Stimulated activated naive CD8-positive, alpha-beta T cell treated with anti-CD3 and anti-CD28 coated beads, Interleukin-15, amount 100 ng/mL, for 72 hours (primary cell): ENCODE measurements at regions not wholly inside any gene's neighbourhood (a gene's known extent, or its start where the extent isn't known, plus 50 kb on each side); places are given as distances from the start of the nearest gene placed in this dataset.

Source experiments
- ATAC-seq: fragments of 150-1000 bp; cut with Tn5 transposase; 2 replicates; pipeline ENCODE4 v1.10.0; 2021; ENCODE audit warnings: mild to moderate bottlenecking, moderate library complexity
- DNase-seq, 2 donors: peaks; one replicate each; pipeline ENCODE4 v3.0.0; 2021 to 2022
- H3K27ac Mint-ChIP-seq, 2 donors: one replicate each; pipeline ENCODE4 v1.8.0; 2022; ENCODE audit warnings: mild to moderate bottlenecking in 2 of 2, mixed read lengths in 2 of 2, moderate library complexity in 2 of 2
- H3K27me3 Mint-ChIP-seq: one replicate; pipeline ENCODE4 v1.8.0; 2022; ENCODE audit warnings: mixed read lengths
- H3K4me1 Mint-ChIP-seq: one replicate; pipeline ENCODE4 v1.8.0; 2022; ENCODE audit warnings: mild to moderate bottlenecking, mixed read lengths
- H3K4me3 Mint-ChIP-seq, 2 donors: one replicate each; pipeline ENCODE4 v1.8.0; 2022; ENCODE audit warnings: mild to moderate bottlenecking in 2 of 2, mixed read lengths in 2 of 2, moderate library complexity in 1 of 2
- H3K9me3 Mint-ChIP-seq, 2 donors: one replicate each; pipeline ENCODE4 v1.8.0; 2022; ENCODE audit warnings: mixed read lengths in 2 of 2

DNA sequence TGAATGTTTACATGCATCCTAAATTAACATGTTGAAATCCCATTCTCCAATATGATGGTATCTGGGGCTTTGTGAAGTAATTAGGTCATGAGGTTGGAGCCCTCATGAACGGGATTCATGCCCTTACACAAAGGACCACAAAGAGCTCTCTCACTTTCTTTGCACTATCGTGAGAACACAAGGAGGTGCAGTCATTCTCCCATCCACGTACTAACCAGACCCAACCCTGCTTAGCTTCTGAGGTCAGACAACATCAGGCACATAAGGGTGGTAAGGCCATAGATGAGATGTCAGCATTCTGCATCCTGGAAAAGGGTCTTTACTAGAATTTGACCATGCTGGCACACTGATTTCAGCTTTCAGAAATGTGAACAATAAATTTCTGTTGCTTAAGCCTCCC lies 1211.9 kb upstream of the MIR17HG start:
- Mint-ChIP-seq H3K9me3 (no peaks in the 10 kb centered on the region), H3K4me3 (no peak overlapping the region), H3K27ac (no peak overlapping the region), H3K27me3 (no peaks in the 10 kb centered on the region), H3K4me1 (no peaks in the 10 kb centered on the region)
- ATAC-seq, result no peak
- no peak for DNase-seq

DNA sequence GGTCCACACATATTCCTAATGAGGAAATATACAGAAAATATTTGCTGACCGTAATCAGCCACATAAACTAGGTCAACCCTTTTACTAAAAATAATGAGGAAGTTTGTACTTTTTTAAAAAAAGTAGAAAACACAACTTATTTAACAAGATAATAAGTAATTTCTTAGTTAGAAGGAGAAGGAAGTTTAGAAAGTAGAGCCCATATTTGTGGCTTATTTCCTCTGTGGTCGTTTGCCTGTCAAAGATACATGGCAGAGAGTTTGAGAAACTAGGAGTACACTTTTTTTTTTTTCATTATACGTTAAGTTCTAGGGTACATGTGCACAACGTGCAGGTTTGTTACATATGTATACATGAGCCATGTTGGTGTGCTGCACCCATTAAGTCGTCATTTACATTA lies 1205.2 kb upstream of the MIR17HG start:
- Mint-ChIP-seq H3K27ac (no peak overlapping the region), H3K27me3 (no peaks in the 10 kb centered on the region), H3K4me1 (no peaks in the 10 kb centered on the region), H3K4me3 (no peak overlapping the region), H3K9me3 (no peaks in the 10 kb centered on the region)
- no peak for DNase-seq
- no peak for ATAC-seq

DNA sequence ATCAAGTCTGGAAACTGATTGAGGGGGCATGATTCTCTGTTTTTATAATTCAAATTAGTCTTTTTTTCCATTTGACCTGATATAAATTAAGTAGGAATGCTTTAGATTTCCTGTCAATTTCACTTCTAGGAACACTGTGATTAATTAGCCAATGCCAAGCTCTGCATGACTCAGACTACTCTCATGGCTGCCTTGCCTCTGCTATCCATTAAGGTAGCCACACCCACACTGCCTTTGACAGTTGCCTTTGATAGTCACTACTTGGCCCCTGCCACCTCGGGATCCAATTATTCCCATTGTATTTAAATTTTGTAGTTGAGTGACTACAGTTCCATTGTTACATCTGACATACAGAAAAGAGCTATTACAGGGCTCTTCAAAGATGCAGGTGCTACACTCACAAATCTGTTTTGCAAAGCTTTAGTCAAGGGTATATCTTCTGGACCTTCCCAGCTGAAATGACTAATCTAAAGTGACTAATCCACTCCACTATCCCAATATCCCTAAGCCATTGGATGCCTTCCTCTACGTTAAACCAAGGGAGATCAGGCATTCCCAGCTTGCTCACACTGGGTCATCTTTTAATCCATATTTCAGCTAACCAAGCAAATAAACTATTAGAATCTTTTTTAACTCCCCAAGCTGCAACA lies 1193.1 kb upstream of the MIR17HG start:
- Mint-ChIP-seq H3K4me3 (no peak overlapping the region), H3K27me3 (no peaks in the 10 kb centered on the region), H3K27ac (no peak overlapping the region), H3K9me3 (peaks cover 10 to 15% of the 10 kb centered on the region in 2 donors), H3K4me1 (no peaks in the 10 kb centered on the region)
- no peak for ATAC-seq
- DNase-seq, result no peak

DNA sequence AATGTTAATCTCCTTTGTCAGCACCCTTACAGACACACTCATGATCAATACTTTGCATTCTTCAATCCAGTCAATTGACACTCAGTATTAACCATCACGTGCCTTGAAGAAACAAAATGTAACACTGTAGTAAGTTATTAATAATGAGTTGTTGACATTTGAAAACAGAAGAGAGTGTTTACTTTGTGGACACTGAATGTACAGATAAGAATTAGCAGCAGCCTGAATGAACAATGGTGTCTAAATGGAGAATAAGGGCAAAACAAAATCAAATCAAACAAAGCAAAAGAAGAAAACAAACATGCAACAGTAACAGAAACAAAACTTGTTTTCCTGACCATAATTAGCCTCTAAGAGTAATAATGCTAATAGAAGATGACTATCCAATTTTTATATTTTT lies 1191.1 kb upstream of the MIR17HG start:
- Mint-ChIP-seq H3K9me3 (peaks cover 7 to 10% of the 10 kb centered on the region in 2 donors), H3K27ac (no peak overlapping the region), H3K4me1 (no peaks in the 10 kb centered on the region), H3K27me3 (no peaks in the 10 kb centered on the region), H3K4me3 (no peak overlapping the region)
- DNase-seq (no peak), ATAC-seq (no peak)

DNA sequence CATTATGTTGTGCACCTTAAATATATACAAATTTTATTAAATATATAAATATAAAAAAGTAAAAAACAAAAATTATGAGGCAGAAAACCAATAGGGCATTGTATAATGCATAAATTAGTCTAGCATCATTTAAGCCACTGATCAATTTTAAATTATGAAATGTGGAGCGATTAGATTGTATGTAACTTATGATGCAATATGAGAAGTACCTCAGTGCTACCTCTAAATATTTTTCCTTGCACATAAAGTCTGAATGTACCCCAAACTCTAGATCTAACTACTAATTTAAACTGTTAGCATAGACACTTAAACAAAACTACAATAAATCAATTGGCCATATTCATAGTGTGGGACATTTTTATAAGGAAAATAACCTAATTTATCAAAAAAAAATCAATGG lies 1178.5 kb upstream of the MIR17HG start:
- peaks cover 7 to 17% of the 10 kb centered on the region in 2 donors for H3K9me3 Mint-ChIP-seq
- ATAC-seq (no peak), DNase-seq (no peak)
- H3K4me1 Mint-ChIP-seq, result no peaks in the 10 kb centered on the region
- H3K4me3 Mint-ChIP-seq, result no peak overlapping the region
- H3K27me3 Mint-ChIP-seq, result no peaks in the 10 kb centered on the region
- H3K27ac Mint-ChIP-seq, result no peak overlapping the region

DNA sequence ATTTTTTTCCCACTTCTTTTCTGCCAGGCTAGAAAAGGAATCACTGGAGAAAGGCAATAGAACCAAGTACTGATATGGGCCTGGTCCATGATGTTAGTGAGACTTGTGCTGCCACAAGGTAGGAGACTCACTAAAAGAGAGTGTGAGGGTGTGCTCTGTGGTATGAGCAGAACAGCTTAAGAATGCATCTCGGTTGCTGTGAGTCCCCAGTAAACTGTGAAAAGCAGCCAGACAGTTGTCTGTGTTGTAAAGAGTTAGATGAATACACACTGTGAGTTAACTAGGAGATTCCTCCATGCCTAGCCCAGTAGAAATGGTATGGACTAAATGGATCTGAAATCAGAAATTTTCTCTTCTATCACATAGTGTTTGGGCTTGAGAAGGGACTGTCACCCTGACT lies 1177.3 kb upstream of the MIR17HG start:
- Mint-ChIP-seq H3K27ac (no peak overlapping the region), H3K4me3 (no peak overlapping the region), H3K9me3 (peaks cover 7 to 13% of the 10 kb centered on the region in 2 donors), H3K27me3 (no peaks in the 10 kb centered on the region), H3K4me1 (no peaks in the 10 kb centered on the region)
- ATAC-seq, result no peak
- DNase-seq, result no peak

DNA sequence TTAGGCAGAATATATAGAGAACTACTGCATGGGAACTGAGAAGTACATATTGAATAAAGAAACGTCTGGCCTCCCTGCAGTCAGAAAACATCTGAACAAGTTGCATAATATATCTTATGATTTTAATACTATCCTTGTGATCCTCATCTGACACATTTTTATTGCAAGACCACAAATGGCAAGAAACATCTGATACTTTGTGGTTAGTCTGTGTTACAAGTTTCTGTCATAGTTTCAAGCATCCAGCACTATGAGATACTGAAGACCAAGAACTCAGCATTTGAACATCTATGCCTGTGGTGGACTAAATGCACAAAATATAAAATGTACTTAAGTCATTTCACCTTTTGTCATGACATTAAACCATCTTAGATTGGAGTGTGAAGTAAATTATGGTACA lies 1175.8 kb upstream of the MIR17HG start:
- H3K27me3 Mint-ChIP-seq, result no peaks in the 10 kb centered on the region
- no peak for ATAC-seq
- H3K27ac Mint-ChIP-seq, result no peak overlapping the region
- no peak overlapping the region for H3K4me3 Mint-ChIP-seq
- no peak for DNase-seq
- H3K4me1 Mint-ChIP-seq, result no peaks in the 10 kb centered on the region
- H3K9me3 Mint-ChIP-seq, result peaks cover 7 to 14% of the 10 kb centered on the region in 2 donors

DNA sequence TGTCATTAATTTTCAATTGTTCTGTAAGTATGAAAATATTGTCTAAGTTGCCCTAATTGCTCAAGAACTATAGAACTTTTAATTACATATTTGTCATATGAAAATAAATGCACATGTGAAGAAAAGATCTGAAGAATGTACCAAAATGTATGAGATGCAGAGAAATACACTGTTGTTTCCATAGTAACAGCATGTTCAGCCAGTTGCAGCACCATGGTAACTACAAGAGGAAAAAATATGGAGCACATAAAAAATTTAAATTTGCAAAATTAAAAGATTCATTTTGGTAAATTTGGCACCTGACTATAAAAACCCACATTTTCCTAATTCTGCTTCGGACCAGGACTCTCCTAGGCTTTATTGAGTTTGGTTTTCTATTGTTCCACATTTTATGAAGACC lies 1170.0 kb upstream of the MIR17HG start:
- Mint-ChIP-seq H3K4me3 (no peak overlapping the region), H3K4me1 (no peaks in the 10 kb centered on the region), H3K27me3 (no peaks in the 10 kb centered on the region), H3K9me3 (peaks cover 0 to 7% of the 10 kb centered on the region in 2 donors), H3K27ac (no peak overlapping the region)
- ATAC-seq (no peak), DNase-seq (no peak)

DNA sequence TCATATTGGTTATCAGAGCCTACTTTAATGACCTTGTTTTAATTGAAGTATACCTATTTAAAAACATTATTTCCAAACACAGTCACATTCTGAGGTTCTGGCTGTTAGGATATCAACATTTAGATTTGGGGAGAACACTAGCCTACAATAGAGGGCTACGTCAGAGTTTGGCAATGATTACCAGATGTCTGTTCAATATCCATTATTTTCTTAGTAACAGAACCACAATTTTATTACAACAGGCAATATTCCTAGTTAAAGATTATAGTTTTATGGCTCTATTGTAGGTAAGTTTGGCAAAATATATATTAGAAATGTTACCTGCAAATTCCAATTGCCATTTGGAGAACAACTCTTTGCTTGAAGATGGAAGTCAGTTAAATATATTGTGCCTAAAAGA lies 1163.1 kb upstream of the MIR17HG start:
- ATAC-seq (no peak), DNase-seq (no peak)
- Mint-ChIP-seq H3K4me1 (no peaks in the 10 kb centered on the region), H3K27ac (no peak overlapping the region), H3K27me3 (no peaks in the 10 kb centered on the region), H3K9me3 (peaks cover 0 to 6% of the 10 kb centered on the region in 2 donors), H3K4me3 (no peak overlapping the region)

DNA sequence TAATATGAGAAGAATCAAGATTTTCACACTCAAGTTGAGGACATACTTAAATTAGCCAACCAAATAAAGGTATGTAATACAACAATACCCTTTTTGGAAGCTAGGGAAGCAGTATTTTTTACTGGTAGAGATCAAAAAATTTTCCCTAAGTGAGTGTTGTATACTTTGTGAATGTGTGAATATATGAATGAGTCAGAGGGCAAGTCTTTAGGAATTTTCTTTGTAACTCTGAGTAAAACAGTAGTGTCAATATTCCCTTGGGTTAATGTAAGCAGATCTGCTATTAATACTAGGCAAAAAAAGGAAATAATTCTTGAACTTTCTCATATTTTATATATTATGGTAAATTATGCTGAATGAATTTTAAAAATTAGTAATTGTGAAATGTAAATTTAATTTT lies 1161.8 kb upstream of the MIR17HG start:
- no peak overlapping the region for H3K4me3 Mint-ChIP-seq
- H3K9me3 Mint-ChIP-seq, result peaks cover 0 to 6% of the 10 kb centered on the region in 2 donors
- H3K4me1 Mint-ChIP-seq, result no peaks in the 10 kb centered on the region
- ATAC-seq (no peak), DNase-seq (no peak)
- H3K27ac Mint-ChIP-seq, result no peak overlapping the region
- H3K27me3 Mint-ChIP-seq, result no peaks in the 10 kb centered on the region

DNA sequence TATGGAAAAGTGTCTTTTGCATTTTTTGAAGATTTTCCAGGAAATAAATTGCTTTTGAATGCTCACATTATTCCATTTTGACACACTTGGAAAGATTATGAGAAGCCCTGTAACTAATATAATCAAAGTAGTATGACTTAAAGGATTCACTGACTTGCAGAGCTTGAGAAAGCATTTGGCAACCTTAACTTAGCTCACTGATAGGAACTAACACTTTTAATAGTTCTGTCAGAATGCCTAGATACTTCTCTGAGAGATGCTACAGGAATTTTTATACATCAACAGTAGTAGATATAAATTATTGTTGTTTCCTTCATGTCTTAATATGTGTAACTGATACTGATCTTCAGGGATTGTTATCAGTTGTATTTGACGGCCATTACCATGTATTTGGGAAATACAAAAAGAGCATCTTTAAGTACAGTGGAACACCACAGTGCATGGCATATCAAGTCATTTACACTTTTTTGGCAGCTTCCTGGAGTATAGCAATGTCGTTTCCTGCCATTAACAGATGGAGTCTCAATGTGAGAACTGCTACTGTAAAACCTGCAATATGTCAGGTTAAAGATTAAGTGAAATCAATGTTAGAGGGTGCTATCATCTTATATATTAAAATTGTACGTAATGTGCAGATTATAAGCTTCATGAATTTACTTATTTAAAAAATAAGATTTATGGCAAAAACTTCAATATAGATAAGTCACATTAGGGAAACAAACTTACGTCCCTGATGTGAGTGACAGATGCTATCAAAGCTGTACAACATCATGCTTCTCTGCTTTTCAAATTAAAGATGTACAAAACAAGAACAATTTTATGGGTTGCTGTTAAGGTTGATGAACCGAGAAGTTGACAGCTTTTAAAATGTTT lies 1159.8 kb upstream of the MIR17HG start:
- Mint-ChIP-seq H3K27ac (no peak overlapping the region), H3K4me3 (no peak overlapping the region), H3K4me1 (no peaks in the 10 kb centered on the region), H3K27me3 (no peaks in the 10 kb centered on the region), H3K9me3 (peaks cover 0 to 6% of the 10 kb centered on the region in 2 donors)
- no peak for ATAC-seq
- no peak for DNase-seq

DNA sequence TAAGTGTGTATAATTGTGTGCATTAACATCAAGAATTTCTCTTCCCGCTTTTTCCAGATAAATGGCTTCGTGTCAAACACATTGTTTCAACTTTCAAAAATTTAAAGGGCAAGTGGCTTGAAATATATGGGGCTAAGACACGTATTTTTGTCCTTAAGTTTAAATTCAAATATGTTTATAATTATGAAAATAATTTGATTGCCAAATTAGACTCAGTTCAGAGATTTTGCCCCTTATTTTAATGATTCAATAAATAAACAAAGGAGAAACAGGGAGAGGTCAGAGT lies 1159.2 kb upstream of the MIR17HG start:
- ATAC-seq (no peak), DNase-seq (no peak)
- no peak overlapping the region for H3K27ac Mint-ChIP-seq
- H3K27me3 Mint-ChIP-seq, result no peaks in the 10 kb centered on the region
- peaks cover 0 to 6% of the 10 kb centered on the region in 2 donors for H3K9me3 Mint-ChIP-seq
- no peak overlapping the region for H3K4me3 Mint-ChIP-seq
- H3K4me1 Mint-ChIP-seq, result no peaks in the 10 kb centered on the region

DNA sequence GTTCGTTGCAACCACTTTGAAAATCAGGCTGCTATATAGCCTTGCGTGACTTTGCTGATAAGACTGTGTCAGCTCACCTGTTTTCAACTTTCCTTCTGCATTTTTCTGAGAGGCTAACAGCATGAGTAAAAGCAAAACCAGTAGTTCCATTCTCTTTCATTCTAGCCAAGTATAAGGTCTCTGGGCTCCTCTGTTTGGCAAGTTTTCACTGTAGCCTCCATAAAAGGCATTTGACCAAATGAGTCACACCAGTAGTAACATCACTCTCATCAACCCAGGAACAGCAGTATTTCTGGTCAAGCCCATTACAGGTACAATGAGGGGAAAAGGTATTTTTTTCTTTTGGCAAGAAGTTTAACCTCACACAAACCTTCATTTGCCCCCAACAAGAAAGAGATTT lies 1149.8 kb upstream of the MIR17HG start:
- H3K4me1 Mint-ChIP-seq, result no peaks in the 10 kb centered on the region
- ATAC-seq, result no peak
- H3K4me3 Mint-ChIP-seq, result no peak overlapping the region
- H3K27ac Mint-ChIP-seq, result no peak overlapping the region
- H3K27me3 Mint-ChIP-seq, result no peaks in the 10 kb centered on the region
- H3K9me3 Mint-ChIP-seq, result peaks cover 9 to 27% of the 10 kb centered on the region in 2 donors
- no peak for DNase-seq

DNA sequence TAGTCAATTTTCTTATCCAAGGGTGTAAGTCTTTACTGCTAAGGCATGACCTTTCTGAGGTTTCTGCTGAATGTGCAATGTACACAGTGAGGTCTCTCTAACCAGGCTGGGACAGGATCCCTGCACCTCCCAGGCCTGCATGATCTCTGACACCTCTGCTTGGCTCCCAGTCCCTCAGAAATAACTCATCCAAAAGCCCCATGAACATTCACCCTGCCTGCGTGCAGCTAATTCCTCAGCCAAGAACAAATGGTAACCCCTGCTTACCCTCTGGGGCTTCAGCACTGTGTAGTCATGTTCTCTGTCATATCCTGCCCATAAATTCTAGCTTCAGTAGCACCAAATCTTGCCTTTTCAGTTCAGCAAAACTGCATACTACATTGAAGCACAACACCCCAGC lies 1146.3 kb upstream of the MIR17HG start:
- no peak for ATAC-seq
- Mint-ChIP-seq H3K27me3 (no peaks in the 10 kb centered on the region), H3K4me3 (no peak overlapping the region), H3K4me1 (no peaks in the 10 kb centered on the region), H3K9me3 (peaks cover 10 to 31% of the 10 kb centered on the region in 2 donors), H3K27ac (no peak overlapping the region)
- no peak for DNase-seq

DNA sequence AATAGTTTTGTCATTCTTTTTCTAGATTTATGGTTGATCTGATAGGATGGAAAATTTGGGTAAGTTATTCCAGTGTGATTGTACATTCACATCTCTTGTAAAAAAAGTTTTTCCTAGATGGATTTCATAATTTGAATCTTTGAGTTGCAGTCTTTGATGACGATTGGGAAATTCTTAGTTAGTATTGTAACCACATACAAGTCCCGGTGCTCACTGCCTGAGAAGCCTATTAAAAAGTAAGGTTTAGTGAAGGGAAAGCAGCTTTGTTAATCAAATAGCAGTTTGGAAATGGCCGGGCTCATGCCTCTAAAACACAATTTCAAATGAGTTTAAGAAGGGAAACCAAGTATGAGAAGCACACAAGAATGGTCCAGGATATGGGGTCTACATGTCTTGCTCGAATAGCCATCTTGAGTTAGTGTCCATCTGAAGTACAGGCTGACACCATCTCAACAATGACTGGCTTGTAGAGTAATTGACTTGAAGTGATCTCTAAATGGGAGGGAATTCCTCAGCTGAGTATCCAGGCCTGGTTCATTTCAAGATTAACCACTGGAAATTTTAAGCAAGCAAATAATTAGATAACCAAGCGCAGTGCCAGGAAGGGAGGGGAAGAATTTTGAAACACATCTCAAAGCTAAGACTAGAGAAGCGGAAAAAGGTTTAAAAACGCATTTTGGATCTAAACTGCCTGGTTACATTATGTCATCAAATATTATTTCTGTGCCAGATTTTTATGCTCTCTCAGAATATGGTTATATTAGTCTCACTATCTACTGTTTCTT lies 1145.6 kb upstream of the MIR17HG start:
- no peak for DNase-seq
- Mint-ChIP-seq H3K27ac (no peak overlapping the region), H3K27me3 (no peaks in the 10 kb centered on the region), H3K9me3 (peaks cover 10 to 33% of the 10 kb centered on the region in 2 donors), H3K4me1 (no peaks in the 10 kb centered on the region), H3K4me3 (no peak overlapping the region)
- ATAC-seq, result no peak

DNA sequence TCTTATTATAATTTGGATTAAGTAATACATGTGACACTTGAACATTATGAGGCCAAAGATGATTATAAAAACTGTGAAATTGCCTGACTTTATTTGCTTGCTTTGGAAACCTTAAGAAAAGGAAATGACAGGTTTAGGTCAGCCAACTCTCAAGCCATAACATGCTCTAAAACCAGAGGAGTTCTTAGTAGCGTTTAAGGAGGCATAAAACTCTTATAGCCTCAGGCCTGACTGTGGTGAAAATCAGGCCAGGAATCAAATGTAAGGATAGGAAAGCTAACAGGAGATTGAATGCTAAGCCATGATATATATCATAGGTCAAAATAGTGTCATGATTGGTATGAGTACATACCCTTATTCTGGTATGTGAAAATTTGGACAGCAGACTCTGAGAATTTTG lies 1142.4 kb upstream of the MIR17HG start:
- H3K27ac Mint-ChIP-seq, result no peak overlapping the region
- ATAC-seq, result no peak
- DNase-seq, result no peak
- H3K27me3 Mint-ChIP-seq, result no peaks in the 10 kb centered on the region
- H3K9me3 Mint-ChIP-seq, result peaks cover 15 to 45% of the 10 kb centered on the region in 2 donors
- no peak overlapping the region for H3K4me3 Mint-ChIP-seq
- H3K4me1 Mint-ChIP-seq, result no peaks in the 10 kb centered on the region
